ENCODE measurements at regions not wholly inside any gene's neighbourhood (a gene's known extent, or its start where the extent isn't known, plus 50 kb on each side); places are given as distances from the start of the nearest gene placed in this dataset.

GRCh38 chr11:45412521-45412920 lies 126.4 kb upstream of the SYT13 start:
- H3K27ac ChIP-seq, result no peak overlapping the region
- TF ChIP-seq CTCF (IDR thresholded peaks at IDR 0.05 in 8 of 11, conservative IDR thresholded peaks at IDR 0.05 in 3 of 11) (no peak), POLR2AphosphoS5 (IDR thresholded peaks at IDR 0.05) (no peak), POLR2A (IDR thresholded peaks at IDR 0.05) (no peak)
- H3K4me3 ChIP-seq, result no peak overlapping the region
- no peaks in the 10 kb centered on the region for H3K36me3 ChIP-seq
- H3K9me3 ChIP-seq, result no peaks in the 10 kb centered on the region
- DNase-seq, result no peak
- H3K27me3 ChIP-seq (replicated peaks in 1 of 7), result peaks cover 0 to 54% (median 9%) of the 10 kb centered on the region in 7 donors
- intact Hi-C loops (cut with DNase I; ENCODE audit: low total_unique reads), result no loop called here
- WGBS, 5 donors, result 33 to 52% (median 43%) methylated on average over 5 of the region's 5 CpGs
- no peaks in the 10 kb centered on the region for H3K4me1 ChIP-seq

GRCh38 chr11:45412051-45412471 lies 125.9 kb upstream of the SYT13 start:
- 32 to 42% (median 35%) methylated on average over 12 of the region's 12 CpGs for WGBS, 5 donors
- intact Hi-C loops (cut with DNase I; ENCODE audit: low total_unique reads), result no loop called here
- H3K4me3 ChIP-seq, result no peak overlapping the region

GRCh38 chr11:45411228-45411946 lies 125.2 kb upstream of the SYT13 start:
- DNase-seq, result no peak
- H3K9me3 ChIP-seq, result no peaks in the 10 kb centered on the region
- H3K27me3 ChIP-seq (replicated peaks in 1 of 7), result peaks cover 0 to 56% (median 9%) of the 10 kb centered on the region in 7 donors
- WGBS, 5 donors, result 17 to 32% (median 27%) methylated on average over 7 of the region's 7 CpGs
- TF ChIP-seq POLR2AphosphoS5 (IDR thresholded peaks at IDR 0.05) (no peak), CTCF (IDR thresholded peaks at IDR 0.05 in 8 of 11, conservative IDR thresholded peaks at IDR 0.05 in 3 of 11) (no peak), POLR2A (IDR thresholded peaks at IDR 0.05) (no peak)
- H3K4me3 ChIP-seq, result no peak overlapping the region
- no peaks in the 10 kb centered on the region for H3K36me3 ChIP-seq
- no peak overlapping the region for H3K27ac ChIP-seq
- H3K4me1 ChIP-seq, result no peaks in the 10 kb centered on the region
- intact Hi-C loops (cut with DNase I; ENCODE audit: low total_unique reads), result no loop called here

More at GRCh38 chr11:45412051-45412471, 125.9 kb upstream of the SYT13 start:
- TF ChIP-seq POLR2A (IDR thresholded peaks at IDR 0.05) (no peak), POLR2AphosphoS5 (IDR thresholded peaks at IDR 0.05) (no peak), CTCF (IDR thresholded peaks at IDR 0.05 in 8 of 11, conservative IDR thresholded peaks at IDR 0.05 in 3 of 11) (no peak)
- no peaks in the 10 kb centered on the region for H3K4me1 ChIP-seq
- DNase-seq, result no peak
- no peaks in the 10 kb centered on the region for H3K9me3 ChIP-seq
- H3K27me3 ChIP-seq (replicated peaks in 1 of 7), result peaks cover 0 to 54% (median 9%) of the 10 kb centered on the region in 7 donors
- H3K27ac ChIP-seq, result no peak overlapping the region
- no peaks in the 10 kb centered on the region for H3K36me3 ChIP-seq

- Histone ChIP-seq H3K27me3 (replicated peaks in 1 of 7) (peaks cover 0 to 64% (median 9%) of the 10 kb centered on the region in 7 donors), H3K36me3 (no peaks in the 10 kb centered on the region), H3K4me3 (no peak overlapping the region), H3K4me1 (no peaks in the 10 kb centered on the region), H3K27ac (no peak overlapping the region), H3K9me3 (no peaks in the 10 kb centered on the region)
- TF ChIP-seq POLR2A (IDR thresholded peaks at IDR 0.05), result no peak
- TF ChIP-seq POLR2AphosphoS5 (IDR thresholded peaks at IDR 0.05), result no peak
- TF ChIP-seq CTCF (IDR thresholded peaks at IDR 0.05 in 8 of 11, conservative IDR thresholded peaks at IDR 0.05 in 3 of 11), result no peak
- WGBS, 5 donors, result 28 to 40% (median 37%) methylated on average over 12 of the region's 12 CpGs
- intact Hi-C loops (cut with DNase I; ENCODE audit: low total_unique reads), result no loop called here
- DNase-seq, result no peak
Observed at GRCh38 chr11:45410391-45411227, 124.5 kb upstream of the SYT13 start.
